ENCODE measurements at regions not wholly inside any gene's neighbourhood (a gene's known extent, or its start where the extent isn't known, plus 50 kb on each side); places are given as distances from the start of the nearest gene placed in this dataset.
"Not testable (repeated sequence)": the region's sequence is repeated elsewhere in the genome, so short reads cannot be mapped to it uniquely, and the experiment has no call there.

DNA sequence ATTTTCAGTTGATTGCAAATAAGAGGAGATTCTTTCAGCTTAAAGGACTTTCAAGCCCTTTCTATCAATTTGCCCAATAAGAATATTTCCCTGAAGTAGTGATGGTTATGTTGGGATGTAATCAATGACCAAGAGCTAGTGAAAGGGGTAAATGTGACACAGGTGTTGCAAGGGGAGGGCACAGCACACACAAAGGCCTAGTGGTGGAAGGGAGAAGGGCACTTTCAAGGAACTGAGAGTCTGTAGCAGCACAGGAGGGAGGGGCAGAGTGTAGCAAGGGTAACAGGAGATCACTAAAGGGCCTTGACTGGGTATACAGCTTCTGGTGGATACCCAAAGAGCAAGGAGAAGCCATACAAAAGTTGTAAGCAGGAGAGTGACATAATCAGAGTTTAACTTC is 217.8 kb upstream of the ARHGEF26 start:
- no peak for DNase-seq (ENCODE audit: low read depth in 2 of 2)

DNA sequence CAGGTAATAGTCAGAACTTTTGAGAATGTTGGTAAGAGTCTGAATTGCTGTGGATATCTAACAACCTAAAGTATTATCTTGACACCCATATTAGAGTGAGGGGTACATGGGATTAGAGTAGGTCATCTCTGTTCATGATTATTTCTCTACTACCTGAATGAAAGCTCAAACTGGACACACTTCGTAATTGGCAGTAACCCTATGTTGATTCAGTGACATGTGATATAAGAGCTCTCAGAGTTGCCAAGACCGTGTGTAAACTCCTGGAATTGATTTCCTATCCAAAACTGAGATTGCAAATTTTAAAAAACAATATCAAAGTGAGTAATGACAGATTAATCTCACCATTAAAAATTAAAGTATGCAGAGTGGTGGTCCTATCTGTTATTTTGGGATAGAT is 214.8 kb upstream of the ARHGEF26 start:
- no peak for DNase-seq (ENCODE audit: low read depth in 2 of 2)

DNA sequence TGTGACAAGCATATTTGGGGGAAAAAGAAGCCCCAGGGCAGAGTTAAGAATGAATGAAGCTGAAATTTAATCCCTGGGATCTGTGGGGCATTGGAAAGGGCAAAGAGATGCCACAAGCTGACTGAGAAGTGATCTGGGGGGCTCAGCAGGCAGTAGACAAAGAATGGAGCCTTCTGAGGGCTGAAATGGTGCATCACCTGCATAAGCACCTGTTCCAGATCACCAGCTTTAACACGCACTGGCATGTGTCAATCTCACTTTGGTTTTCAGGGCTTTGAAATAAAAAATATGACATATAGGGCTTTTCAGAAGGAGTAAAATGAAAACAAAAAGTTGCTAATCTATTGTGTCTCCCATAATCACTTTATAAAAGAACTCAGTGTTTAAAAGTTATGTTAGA is 210.8 kb upstream of the ARHGEF26 start:
- no peak for DNase-seq (ENCODE audit: low read depth in 2 of 2)

DNA sequence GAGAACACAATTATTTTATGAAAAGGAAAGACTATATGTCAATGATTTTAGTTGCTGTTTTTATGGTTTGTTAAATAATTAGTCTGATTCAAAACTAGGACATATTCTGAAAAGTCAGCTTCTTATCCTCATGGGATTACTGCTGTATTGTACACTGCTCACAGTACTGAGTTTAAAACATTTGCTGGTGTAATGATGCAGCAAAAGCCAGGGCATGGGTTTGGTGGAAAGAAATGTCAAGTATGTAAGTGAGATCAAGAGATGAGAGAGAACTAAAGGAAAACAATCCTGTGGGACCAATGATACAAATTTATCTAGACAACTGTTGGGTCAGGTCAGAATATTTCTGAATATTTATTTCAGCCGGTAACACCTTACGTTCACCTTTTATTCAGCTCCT is 210.1 kb upstream of the ARHGEF26 start:
- no peak for DNase-seq (ENCODE audit: low read depth in 2 of 2)

DNA sequence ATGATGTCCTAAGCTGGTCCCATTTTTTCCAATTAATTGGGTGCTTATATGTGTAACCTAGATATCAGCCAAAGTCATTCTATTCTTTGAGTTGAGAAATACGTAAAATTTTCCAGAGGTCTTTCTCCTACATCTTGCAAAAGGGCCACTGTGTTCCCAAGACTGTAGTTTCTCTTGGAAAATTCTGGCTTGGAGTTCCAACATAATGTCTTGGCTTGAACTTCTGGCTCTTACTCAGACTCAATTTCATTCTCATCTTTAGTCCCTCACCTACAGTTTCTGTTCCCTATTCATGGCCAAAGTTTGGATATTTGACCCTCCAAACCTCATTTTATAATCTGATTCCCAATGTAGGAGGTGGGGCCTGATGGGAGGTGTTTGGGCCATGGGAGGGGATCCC is 201.4 kb upstream of the ARHGEF26 start:
- DNase-seq (ENCODE audit: low read depth in 2 of 2) = no peak

DNA sequence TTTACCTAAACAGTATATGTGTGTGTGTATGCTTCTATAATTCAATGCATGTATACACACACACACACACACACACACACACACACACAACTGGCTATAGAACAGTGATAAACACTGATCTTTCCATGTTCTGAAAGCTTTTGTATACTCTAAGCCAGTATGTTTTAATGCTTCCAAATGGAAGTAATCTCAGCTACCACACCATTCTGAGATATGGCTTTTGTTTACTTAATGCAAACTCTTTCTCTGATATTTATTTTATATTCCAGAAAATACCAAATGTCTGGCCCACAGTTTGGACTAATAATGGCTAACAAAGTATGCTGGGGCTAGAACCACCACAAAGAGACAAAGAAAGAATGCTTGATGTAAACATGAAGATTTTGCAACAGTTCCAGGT is 199.4 kb upstream of the ARHGEF26 start:
- DNase-seq (ENCODE audit: low read depth in 2 of 2) = no peak

DNA sequence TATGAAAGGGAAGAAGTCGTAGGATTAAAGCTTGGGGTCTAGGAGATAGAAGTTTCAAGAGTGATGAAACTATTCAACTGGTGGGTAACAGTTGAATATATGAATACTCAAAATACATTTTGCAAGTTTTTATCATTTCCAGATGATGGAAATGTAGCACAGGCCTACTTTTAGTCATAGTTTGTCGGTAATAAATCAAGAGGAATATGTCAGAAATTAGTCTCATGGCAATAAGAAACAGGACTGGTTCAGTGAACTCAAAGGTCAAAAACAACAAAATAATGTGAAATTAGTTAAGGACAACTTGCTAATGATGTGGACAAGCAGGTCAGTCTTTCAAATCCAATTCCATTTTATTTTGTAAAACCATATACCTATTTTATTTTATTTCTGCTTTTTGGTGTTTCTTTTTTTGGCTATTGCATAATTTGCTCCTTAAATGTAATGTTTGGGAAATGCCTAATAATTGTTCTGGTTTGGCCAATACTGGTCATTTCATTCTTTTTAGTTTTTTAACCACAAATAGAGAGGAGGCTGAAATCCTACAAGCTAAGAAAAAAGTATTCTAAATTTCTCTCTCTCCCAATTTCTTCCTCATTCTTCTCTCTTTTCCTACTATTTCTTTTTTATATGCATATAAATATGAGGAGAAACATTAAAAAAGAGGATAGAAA is 195.2 kb upstream of the ARHGEF26 start:
- no peak for DNase-seq (ENCODE audit: low read depth in 2 of 2)

DNA sequence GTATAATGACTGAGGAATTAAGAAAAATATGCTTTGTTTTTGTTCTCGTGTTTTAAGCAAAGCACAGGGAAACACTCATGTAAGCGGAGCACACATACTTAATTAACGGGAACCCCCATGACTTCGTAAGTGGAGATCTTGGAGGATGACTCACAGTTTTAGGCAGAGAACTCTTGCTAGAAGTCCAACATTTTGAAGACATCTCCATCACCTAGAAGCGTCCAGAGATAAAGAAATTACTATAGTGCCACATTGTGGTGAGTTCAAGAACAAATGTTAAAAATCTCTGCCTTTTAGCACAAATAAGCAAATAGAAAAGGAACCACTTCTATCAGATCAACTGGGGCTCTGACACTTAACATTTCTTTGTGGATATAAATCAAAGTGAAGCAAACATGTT is 194.1 kb upstream of the ARHGEF26 start:
- no peak for DNase-seq (ENCODE audit: low read depth in 2 of 2)

DNA sequence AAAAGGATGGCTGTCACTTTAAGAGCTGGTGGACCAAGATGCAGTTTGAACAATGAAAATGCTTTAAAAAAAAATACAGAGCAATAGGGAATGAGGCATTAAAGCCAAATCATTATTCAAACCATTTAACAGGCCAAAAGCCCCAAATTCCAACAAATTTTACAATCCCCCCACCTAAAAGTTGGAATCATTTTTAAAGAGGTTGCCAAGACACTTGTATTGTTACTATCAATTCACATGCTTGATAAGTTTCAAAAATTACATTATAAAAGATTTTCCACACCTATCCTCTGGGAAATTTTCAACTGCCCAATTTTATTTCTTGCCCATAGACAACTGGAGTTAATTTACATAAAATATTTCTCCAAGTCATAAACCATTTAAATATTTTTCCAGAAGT is 192.3 kb upstream of the ARHGEF26 start:
- no peak for DNase-seq (ENCODE audit: low read depth in 2 of 2)

DNA sequence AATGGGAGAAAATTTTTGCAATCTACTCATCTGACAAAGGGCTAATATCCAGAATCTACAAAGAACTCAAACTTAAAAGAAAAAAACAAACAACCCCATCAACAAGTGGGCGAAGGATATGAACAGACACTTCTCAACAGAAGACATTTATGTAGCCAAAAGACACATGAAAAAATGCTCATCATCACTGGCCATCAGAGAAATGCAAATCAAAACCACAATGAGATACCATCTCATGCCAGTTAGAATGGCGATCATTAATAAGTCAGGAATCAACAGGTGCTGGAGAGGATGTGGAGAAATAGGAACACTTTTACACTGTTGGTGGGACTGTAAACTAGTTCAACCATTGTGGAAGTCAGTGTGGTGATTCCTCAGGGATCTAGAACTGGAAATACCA is 187.7 kb upstream of the ARHGEF26 start:
- DNase-seq (ENCODE audit: low read depth in 2 of 2) = not testable (repeated sequence)

DNA sequence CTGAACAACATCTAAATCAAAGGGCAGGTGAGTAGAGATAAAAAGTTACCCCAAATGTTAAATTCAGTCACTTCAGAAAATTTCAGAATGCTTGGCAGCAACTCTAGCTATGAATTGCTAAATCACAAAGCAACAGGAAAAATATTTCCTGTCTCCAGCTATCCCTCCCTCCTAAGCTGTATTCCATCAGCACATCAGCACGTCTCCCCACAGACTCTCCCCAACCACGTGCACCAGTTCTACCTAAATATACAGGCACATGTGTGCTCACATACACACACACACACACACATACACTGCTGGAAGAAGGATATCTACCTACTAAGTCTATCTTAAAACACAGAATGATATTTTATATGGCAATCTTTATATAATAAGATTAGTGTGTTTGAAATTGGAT is 177.1 kb upstream of the ARHGEF26 start:
- no peak for DNase-seq (ENCODE audit: low read depth in 2 of 2)

DNA sequence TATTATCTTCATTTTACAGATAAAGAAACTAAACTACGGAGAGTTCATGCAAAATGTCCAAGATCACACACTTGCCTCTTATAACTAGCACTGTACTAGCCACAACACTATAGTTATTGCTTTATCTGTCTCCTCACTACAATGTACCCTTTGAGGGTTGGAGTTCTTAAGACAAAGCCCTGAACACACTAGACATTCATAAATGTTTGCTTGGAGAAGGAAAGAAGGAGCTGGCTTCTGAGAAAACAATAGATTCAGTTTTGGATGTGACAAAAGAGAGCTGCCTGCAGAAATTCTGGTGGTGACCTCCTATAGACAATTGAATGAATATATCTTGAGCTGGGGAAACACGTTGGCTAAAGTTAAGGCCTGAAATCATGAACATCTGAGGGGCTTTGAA is 169.9 kb upstream of the ARHGEF26 start:
- no peak for DNase-seq (ENCODE audit: low read depth in 2 of 2)

DNA sequence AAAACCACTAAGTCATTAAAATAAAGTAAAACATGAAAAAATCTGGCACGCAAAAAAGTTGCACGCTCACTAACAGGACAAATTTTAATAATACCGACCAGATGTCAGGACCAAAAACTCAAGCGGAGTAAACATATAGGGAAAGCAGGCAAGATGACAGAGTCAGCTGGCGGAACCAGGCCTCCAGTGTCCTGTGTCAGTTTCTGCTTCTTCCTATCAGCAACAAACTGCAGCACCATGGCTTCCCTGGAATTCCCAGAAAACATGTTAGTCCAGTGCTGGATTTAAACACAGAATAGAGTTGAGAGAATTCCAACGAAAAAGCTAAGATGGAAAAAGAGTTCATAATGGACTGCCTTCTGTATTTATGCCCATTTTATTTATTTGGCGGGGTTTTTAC is 169.1 kb upstream of the ARHGEF26 start:
- no peak for DNase-seq (ENCODE audit: low read depth in 2 of 2)

DNA sequence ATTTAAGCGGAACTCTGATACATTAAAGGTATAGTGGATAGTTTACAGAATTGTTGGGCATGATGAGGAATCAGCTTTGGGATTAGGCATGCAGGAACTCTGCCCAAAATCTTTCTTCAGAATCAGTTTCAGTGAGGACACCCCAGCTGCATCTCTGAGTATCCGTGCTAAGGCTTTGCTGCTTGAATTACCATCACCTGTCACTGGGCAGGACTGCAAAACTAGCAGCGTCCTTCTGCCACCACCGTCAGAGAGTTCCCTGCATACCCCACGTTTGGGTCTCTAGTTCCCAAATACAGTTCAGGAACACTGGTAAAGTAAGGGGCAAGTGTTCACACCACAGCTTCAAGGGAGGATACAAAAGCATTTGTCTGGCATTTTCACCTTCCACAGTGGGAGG is 164.6 kb upstream of the ARHGEF26 start:
- no peak for DNase-seq (ENCODE audit: low read depth in 2 of 2)

DNA sequence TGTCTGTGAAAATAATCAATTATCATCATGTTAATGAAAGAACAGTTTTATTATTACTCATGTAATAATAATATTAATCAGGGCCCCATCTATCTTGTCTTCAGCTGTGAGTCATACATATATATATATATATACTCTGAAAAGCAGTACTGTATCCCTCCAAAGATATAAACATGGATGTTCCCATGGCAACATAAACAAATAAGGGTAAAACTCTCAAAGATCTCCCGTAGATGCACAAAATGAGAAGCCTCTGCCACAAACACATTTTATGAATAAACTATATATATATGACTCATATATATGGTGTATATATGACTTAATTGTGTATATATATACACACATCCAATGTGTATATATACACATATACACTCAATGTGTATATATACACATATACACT is 163.8 kb upstream of the ARHGEF26 start:
- DNase-seq (ENCODE audit: low read depth in 2 of 2) = no peak

DNA sequence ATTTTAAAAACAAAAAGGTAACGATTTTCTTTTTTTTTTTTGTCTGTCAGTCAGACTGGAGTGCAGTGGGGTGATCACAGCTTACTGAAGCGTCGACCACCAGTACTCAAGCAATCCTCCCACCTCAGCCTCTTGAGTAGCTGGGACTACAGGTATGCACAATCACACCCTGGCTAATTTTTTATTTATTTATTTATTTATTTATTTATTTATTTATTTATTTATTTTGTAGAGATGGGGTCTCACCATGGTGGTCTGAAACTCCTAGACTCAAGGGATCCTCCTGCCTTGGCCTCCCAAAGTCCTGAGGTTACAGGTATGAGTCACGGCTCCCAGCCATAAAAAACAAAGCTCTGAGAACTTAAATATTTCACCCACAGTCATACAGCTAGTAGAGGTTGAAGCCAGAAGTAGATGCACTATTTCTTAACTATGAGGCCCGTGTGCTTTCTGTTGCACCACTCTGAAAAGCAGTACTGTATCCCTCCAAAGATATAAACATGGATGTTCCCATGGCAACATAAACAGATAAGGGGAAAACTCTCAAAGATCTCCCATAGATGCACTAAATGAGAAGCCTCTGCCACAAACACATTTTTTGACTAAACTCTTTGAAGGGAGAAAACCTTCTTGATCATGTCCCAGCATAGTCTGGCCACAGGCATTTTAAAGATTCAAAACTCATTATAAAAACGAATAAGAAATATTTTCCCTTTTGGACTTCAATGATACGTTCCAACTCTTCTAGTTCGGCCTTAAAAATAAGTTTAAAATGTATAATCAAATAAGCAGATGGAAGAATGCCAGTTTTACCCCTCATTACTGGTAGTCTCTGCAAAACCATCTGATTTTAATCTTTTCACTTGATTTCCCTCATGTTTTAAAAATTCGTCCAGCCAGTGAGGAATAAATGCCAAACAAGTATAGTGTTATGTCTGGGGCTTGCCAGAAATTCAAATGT is 162.3 kb upstream of the ARHGEF26 start:
- no peak for DNase-seq (ENCODE audit: low read depth in 2 of 2)

DNA sequence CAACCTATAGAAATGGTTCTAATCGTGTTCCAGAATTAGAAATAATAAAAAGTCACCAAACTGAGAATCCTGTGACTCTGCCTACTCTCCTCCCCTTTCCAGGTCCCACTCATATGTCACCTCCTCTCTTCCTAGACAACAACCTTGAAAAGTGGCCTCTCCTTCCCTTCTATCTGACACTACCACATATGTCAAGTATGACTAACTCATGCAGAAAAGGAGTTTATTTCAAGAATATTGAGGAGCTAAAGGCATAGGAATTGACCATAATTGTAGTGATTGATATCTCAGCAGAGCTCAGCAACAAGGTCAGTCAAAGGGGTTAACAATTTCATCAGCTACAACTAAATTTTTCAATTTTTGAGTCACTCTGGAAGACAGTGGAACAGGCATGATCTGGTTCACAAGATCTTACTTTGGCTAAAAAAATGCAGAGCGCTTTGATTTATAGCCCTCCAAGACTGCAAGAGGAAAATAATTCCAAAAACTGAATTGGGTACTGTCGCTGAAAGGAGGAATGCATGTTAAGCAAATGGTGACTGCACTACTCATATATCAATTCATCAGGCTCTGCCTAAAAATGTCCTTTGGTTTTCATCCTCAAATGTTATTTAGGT is 160.6 kb upstream of the ARHGEF26 start:
- no peak for DNase-seq (ENCODE audit: low read depth in 2 of 2)

DNA sequence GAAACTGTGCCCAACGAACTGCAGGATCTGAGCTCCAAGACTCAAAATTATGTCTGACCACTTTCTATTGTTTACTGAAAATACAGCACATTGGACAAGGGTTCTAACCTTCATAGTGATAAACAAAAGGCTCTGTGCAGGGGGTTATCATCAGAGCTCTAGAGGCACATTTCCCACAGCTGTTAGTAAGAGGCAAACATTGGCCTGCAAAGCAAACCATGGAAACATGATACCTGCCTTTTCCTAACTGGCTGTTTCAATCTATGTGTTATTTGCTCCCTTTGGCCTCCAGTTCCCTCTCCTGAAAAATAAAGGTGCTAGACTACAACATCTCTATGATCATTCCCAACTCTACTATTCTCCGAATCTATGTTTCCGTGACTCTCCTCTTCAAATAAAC is 159.7 kb upstream of the ARHGEF26 start:
- no peak for DNase-seq (ENCODE audit: low read depth in 2 of 2)

DNA sequence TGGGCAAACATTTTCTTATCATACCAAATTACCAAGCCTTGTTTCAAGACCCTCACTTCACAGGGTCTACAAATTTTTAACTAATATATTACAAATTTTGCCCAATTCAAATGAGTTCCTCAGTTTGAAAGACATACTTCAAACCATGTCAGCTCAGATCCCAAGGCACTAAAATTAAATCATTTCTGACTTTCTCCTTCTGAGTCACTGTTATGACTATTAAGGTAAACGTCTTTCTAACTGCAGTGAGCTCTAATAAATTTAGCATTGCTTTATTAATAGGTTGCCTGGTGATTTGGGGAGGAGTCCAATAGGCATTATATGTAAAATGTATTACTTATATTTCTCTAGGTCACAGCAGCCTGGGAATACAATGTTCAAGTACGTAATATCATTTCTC is 158.2 kb upstream of the ARHGEF26 start:
- DNase-seq (ENCODE audit: low read depth in 2 of 2) = no peak

DNA sequence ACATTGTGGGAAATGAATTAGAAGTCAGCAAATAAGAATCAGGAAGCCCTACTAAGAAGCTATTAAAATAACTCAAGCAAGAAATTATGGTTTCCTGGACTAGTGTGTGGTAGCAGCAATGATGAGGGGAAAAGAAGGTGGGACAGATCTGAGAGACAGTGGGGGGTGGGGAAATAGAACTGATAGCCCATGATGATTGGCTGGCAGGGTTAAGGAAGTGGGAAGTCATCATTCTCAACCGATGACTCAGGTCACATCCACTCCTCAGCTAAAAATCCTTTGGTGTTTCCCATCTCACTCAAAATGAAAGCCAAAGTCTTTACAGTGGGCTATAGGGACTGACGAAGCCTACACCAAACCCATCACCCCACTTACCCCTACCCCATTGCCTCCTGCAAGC is 153.9 kb upstream of the ARHGEF26 start:
- no peak for DNase-seq (ENCODE audit: low read depth in 2 of 2)

DNA sequence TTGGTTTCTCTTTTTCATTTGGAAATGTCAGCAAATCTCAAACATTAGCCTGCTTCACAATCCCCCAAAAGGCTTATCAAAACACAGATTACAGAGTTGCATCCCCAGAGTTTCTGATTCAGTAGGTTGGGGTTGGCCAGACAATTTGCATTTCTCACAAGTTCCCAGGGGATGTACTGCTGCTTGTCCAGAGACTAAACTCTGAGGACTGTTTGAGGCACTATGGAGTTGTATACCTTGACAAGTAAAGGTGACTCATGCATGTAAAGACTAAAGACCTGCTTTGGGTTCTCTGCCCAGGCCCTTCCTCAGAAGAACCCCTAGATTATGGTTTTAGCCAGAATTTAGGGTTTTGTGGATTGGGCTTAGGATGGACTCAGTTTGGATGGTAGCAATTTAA is 151.1 kb upstream of the ARHGEF26 start:
- no peak for DNase-seq (ENCODE audit: low read depth in 2 of 2)

DNA sequence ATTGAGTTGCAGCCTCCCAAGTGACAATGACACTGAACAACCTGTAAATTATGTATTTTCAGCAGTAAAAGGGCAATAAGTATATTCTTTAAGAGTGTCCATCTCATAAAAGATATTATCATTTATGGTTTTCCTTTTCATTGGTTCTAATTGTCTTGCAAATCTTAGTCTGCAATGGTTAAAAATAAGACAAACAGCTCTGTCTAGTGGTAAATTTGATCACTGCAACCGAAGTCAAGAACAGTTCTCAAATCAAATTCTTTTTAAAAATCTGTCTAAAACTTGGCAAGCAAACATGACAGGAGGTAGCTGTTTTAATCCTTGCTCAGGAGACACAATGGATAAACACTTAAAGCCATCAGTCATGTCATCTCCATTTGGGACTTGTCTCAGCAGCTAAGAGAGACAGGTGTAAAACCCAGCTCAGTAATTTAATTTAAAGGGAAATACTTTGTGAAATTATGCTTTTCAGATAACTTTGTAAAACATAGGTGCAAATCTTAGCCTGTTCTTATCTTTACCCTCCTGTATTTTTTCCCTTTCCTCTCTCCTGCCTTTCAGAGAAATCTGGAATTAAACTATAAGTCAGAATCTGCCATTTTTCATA is 150.3 kb upstream of the ARHGEF26 start:
- DNase-seq (ENCODE audit: low read depth in 2 of 2) = no peak

All from stimulated activated CD4-positive, alpha-beta T cell treated with anti-CD3 and anti-CD28 coated beads, Interleukin-4, amount 100 ng/mL, for 48 hours (primary cell).